ENCODE measurements at regions not wholly inside any gene's neighbourhood (a gene's known extent, or its start where the extent isn't known, plus 50 kb on each side); places are given as distances from the start of the nearest gene placed in this dataset.

DNA sequence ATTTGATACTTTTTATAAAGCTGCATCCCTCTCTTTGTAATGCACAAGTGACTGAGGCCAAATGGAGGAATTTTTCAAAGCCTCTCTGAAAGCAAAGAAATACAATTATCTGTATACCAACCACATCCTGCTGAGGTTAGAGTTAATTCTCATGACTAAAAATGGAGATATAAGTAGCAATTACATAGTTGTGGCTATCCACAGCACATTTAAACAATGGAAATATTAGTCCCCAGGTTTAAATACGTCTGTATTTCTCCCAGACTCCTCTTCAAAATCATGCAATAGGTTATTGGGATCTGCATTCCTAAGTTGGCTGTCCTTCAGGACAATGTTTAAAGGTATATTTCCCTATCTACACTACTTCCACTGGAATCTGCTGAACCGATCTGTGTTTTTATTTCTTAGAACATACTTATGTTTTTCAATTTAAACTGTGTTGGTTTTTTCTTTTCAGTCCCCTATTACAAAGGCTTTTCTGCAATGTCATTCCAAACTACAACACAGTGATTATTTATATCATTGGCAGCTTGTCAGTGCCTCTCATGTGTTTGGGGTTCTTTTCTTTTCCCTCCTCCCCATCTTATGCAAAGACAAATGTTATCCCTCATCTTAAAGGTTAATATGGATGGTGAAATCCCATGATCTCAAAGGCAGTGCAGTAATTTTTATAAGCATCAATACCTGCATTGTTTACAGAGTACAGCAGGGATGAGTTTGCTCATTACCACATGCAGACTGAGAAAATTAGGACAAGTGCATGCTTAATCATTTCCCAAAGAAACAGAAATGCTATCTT lies 134.8 kb upstream of the FSHR start:
- TF ChIP-seq, protein P1, sequence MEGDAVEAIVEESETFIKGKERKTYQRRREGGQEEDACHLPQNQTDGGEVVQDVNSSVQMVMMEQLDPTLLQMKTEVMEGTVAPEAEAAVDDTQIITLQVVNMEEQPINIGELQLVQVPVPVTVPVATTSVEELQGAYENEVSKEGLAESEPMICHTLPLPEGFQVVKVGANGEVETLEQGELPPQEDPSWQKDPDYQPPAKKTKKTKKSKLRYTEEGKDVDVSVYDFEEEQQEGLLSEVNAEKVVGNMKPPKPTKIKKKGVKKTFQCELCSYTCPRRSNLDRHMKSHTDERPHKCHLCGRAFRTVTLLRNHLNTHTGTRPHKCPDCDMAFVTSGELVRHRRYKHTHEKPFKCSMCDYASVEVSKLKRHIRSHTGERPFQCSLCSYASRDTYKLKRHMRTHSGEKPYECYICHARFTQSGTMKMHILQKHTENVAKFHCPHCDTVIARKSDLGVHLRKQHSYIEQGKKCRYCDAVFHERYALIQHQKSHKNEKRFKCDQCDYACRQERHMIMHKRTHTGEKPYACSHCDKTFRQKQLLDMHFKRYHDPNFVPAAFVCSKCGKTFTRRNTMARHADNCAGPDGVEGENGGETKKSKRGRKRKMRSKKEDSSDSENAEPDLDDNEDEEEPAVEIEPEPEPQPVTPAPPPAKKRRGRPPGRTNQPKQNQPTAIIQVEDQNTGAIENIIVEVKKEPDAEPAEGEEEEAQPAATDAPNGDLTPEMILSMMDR (IDR thresholded peaks at IDR 0.05), result no peak
- TF ChIP-seq POLR2A (IDR thresholded peaks at IDR 0.05), result no peak
